GM21529 (cell line): ENCODE measurements at regions not wholly inside any gene's neighbourhood (a gene's known extent, or its start where the extent isn't known, plus 50 kb on each side); places are given as distances from the start of the nearest gene placed in this dataset.
"Not testable (repeated sequence)": the region's sequence is repeated elsewhere in the genome, so short reads cannot be mapped to it uniquely, and the experiment has no call there.

ENCODE experiments used
- ATAC-seq: cut with Tn5 transposase; IDR thresholded peaks from one replicate; pipeline ENCODE4 v1.9.1; 2021; ENCODE audit not compliant: unreplicated experiment

- no peak for ATAC-seq
These were observed 212.9 kb upstream of the SFSWAP start for GRCh38 chr12:131497966-131498365.

GRCh38 chr12:131499160-131499863, 211.6 kb upstream of the SFSWAP start:
- peak; percentile 90 for ATAC-seq

- peak; percentile 27 for ATAC-seq
These were observed 211.1 kb upstream of the SFSWAP start for GRCh38 chr12:131499864-131500190.

- ATAC-seq: no peak
These were observed 210.3 kb upstream of the SFSWAP start for GRCh38 chr12:131500564-131500963.

GRCh38 chr12:131505561-131505960, 205.3 kb upstream of the SFSWAP start:
- no peak for ATAC-seq

GRCh38 chr12:131506426-131506825, 204.5 kb upstream of the SFSWAP start:
- ATAC-seq: no peak

GRCh38 chr12:131507094-131507493, 203.8 kb upstream of the SFSWAP start:
- ATAC-seq: no peak

- ATAC-seq: no peak
These were observed 203.0 kb upstream of the SFSWAP start for GRCh38 chr12:131507881-131508280.

GRCh38 chr12:131509701-131510100, 201.2 kb upstream of the SFSWAP start:
- ATAC-seq: no peak

GRCh38 chr12:131510431-131510830, 200.5 kb upstream of the SFSWAP start:
- no peak for ATAC-seq

- peak; percentile 99 for ATAC-seq
These were observed 199.5 kb upstream of the SFSWAP start for GRCh38 chr12:131511391-131511802.

- peak; percentile 30 for ATAC-seq
These were observed 198.9 kb upstream of the SFSWAP start for GRCh38 chr12:131511803-131512561.

GRCh38 chr12:131513606-131514005, 197.3 kb upstream of the SFSWAP start:
- no peak for ATAC-seq

- not testable (repeated sequence) for ATAC-seq
These were observed 190.3 kb upstream of the SFSWAP start for GRCh38 chr12:131520553-131520952.

- no peak for ATAC-seq
These were observed 189.6 kb upstream of the SFSWAP start for GRCh38 chr12:131521326-131521725.

GRCh38 chr12:131525795-131526508, 184.9 kb upstream of the SFSWAP start:
- no peak for ATAC-seq

- no peak for ATAC-seq
These were observed 183.8 kb upstream of the SFSWAP start for GRCh38 chr12:131527092-131527491.

- ATAC-seq: no peak
These were observed 183.2 kb upstream of the SFSWAP start for GRCh38 chr12:131527736-131528135.

- no peak for ATAC-seq
These were observed 182.7 kb upstream of the SFSWAP start for GRCh38 chr12:131528144-131528543.

- ATAC-seq: no peak
These were observed 182.2 kb upstream of the SFSWAP start for GRCh38 chr12:131528667-131529066.

- no peak for ATAC-seq
These were observed 181.5 kb upstream of the SFSWAP start for GRCh38 chr12:131529196-131530040.
